HFFc6 (cell line): ENCODE measurements at regions not wholly inside any gene's neighbourhood (a gene's known extent, or its start where the extent isn't known, plus 50 kb on each side); places are given as distances from the start of the nearest gene placed in this dataset.

Experiments used
- DNase-seq: peaks from one replicate; pipeline ENCODE4 v3.0.0-alpha.2; 2018
- H3K27ac Mint-ChIP-seq: 2 replicates; pipeline ENCODE4 v1.8.0; 2020; ENCODE audit warnings: mild to moderate bottlenecking, mixed read lengths
- H3K27me3 Mint-ChIP-seq: 2 replicates; pipeline ENCODE4 v1.8.0; 2021; ENCODE audit warnings: mild to moderate bottlenecking, moderate library complexity, mixed read lengths; ENCODE audit not compliant: insufficient read depth
- H3K36me3 Mint-ChIP-seq: 2 replicates; pipeline ENCODE4 v1.8.0; 2021; ENCODE audit warnings: low read depth, mixed read lengths
- H3K4me1 Mint-ChIP-seq: 2 replicates; pipeline ENCODE4 v1.8.0; 2020; ENCODE audit warnings: low read depth, mixed read lengths
- H3K4me3 Mint-ChIP-seq: 2 replicates; pipeline ENCODE4 v1.8.0; 2020; ENCODE audit warnings: mild to moderate bottlenecking, moderate library complexity, mixed read lengths
- H3K9me3 Mint-ChIP-seq: 2 replicates; pipeline ENCODE4 v1.8.0; 2020; ENCODE audit warnings: mild to moderate bottlenecking, mixed read lengths
- TF ChIP-seq, protein P1 (sequence below): fragments of 200-600 bp; sonication (generic); IDR thresholded peaks from 2 replicates; pipeline ENCODE4 v1.5.0; 2021; ENCODE audit warnings: antibody characterized with exemption, mild to moderate bottlenecking

GRCh38 chr2:175575346-175576258, 394.1 kb upstream of the ATP5MC3 start:
- Mint-ChIP-seq H3K27ac (no peak overlapping the region), H3K27me3 (no peaks in the 10 kb centered on the region; the same call in 1 of the 2 replicates), H3K4me1 (no peaks in the 10 kb centered on the region), H3K36me3 (no peaks in the 10 kb centered on the region), H3K4me3 (no peak overlapping the region), H3K9me3 (peaks cover 41% of the 10 kb centered on the region)
- DNase-seq: no peak
- TF ChIP-seq, protein P1, sequence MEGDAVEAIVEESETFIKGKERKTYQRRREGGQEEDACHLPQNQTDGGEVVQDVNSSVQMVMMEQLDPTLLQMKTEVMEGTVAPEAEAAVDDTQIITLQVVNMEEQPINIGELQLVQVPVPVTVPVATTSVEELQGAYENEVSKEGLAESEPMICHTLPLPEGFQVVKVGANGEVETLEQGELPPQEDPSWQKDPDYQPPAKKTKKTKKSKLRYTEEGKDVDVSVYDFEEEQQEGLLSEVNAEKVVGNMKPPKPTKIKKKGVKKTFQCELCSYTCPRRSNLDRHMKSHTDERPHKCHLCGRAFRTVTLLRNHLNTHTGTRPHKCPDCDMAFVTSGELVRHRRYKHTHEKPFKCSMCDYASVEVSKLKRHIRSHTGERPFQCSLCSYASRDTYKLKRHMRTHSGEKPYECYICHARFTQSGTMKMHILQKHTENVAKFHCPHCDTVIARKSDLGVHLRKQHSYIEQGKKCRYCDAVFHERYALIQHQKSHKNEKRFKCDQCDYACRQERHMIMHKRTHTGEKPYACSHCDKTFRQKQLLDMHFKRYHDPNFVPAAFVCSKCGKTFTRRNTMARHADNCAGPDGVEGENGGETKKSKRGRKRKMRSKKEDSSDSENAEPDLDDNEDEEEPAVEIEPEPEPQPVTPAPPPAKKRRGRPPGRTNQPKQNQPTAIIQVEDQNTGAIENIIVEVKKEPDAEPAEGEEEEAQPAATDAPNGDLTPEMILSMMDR: no peak

DNA sequence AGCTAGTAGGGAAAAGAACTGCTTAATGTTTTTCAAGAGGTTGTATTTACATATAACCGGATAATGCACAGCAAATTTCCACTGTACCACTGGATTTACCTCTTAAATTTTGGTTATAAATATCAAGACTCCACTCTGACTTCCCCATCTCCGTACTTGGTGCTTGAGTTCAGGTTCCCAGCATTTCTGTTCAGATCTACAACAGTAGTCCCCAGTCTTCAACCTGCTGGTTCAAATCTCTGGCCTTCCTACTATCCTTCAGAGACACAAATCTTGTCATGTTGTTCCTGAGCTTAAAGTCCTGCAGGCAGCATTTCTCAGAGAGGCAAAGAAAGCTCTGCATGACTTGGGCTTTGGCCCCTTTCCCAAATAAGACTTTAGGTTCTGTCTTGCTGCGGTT, 392.6 kb upstream of the ATP5MC3 start:
- no peaks in the 10 kb centered on the region; the same call in 1 of the 2 replicates for H3K27me3 Mint-ChIP-seq
- TF ChIP-seq, protein P1: no peak
- DNase-seq: no peak
- H3K9me3 Mint-ChIP-seq: peaks cover 38% of the 10 kb centered on the region
- no peak overlapping the region for H3K27ac Mint-ChIP-seq
- no peaks in the 10 kb centered on the region for H3K36me3 Mint-ChIP-seq
- H3K4me3 Mint-ChIP-seq: no peak overlapping the region
- no peaks in the 10 kb centered on the region for H3K4me1 Mint-ChIP-seq

DNA sequence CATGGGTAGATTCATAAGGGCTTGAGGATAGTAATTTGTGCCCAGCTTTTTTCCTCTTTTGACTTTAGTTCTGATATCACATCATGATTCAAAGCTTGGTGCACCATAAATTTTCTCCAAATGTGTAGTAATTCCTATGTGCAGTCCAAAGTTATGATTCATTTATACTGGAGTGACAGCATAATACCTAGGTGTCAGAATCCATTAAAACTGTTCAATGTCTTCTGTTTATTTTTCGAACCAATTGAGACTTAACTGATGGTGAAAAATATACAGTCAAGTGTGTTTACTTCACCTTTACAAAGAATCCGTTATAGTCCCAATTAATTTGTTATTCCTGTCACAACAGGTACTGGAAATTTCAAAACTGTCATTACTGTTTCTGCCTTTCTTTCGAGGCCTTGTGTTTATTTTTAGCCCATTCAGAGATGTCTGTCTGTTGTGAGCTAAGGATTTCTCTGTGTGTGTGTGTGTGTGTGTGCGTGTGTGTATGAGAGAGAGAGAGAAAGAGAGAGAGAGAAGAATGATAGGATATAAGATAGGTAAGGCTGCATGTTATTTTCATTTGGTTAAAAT, 389.7 kb upstream of the ATP5MC3 start:
- no peak for DNase-seq
- H3K4me1 Mint-ChIP-seq: no peaks in the 10 kb centered on the region
- no peak overlapping the region for H3K27ac Mint-ChIP-seq
- no peaks in the 10 kb centered on the region for H3K36me3 Mint-ChIP-seq
- peaks cover 17% of the 10 kb centered on the region; the same call in 1 of the 2 replicates for H3K9me3 Mint-ChIP-seq
- no peaks in the 10 kb centered on the region; the same call in 1 of the 2 replicates for H3K27me3 Mint-ChIP-seq
- no peak overlapping the region for H3K4me3 Mint-ChIP-seq
- TF ChIP-seq, protein P1: no peak

DNA sequence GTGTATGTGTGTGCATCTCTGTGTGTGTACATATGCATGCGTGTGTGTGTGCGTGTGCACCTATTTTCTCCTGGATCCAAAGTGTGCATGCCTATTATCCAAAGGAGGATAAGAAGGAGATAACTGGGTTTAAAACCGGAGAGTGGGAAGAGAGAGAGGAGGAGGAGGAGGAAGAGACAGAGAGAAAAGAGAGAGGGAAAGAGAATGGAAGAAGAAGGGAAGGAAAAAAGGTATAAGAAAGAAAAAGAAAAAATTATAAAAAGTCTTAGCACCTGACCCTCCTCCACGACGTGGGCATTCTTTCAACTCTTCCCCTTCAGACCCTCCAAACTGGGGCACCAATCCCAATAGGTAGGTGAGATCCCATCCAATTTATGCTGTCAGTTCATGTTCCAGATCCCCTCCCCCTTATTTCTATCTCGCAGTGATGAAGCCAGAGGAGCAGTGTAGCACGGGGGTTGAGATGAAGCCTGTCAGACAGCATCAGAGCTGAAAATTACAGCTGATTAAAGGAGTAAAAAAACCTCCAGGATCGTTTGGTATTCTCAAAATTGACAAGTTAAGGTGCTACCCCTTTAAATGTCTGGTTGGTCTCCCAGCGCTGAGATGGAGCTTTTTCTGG, 386.7 kb upstream of the ATP5MC3 start:
- no peak for DNase-seq
- Mint-ChIP-seq H3K27me3 (no peaks in the 10 kb centered on the region; the same call in 1 of the 2 replicates), H3K36me3 (no peaks in the 10 kb centered on the region), H3K4me1 (no peaks in the 10 kb centered on the region), H3K4me3 (peak overlapping the region; percentile 65; the same call in 1 of the 2 replicates), H3K9me3 (peaks cover 14% of the 10 kb centered on the region; the same call in 1 of the 2 replicates), H3K27ac (no peak overlapping the region)
- TF ChIP-seq, protein P1: no peak

DNA sequence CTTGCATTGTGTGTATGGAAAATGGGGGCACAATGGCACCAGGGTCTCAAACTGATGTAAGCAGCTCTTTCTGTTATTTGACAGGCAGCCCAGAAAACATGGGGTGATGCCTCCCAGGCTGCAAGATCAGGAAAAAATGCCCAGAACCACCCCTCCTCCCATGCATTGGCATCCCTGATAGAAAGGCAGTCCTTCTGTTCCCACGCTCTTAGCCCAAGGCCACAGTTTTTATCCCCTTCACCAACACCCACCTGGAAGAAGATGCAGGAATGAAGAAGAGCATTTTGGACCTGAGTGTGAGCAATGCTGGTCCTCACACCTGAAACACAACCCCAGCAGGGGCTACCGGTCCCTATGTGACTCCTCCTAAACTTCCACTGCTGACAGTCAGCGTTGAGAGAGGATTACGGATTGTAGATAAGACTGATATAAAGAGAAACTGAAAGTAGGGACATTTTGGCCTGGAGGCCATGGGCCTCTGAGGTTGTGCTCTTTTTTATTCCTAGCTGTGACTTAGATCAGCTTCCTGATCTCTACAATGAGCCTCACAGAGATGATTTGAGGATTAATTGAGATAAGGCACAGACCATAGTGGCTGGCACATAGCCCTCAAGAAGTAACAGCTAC, 386.0 kb upstream of the ATP5MC3 start:
- no peaks in the 10 kb centered on the region for H3K4me1 Mint-ChIP-seq
- TF ChIP-seq, protein P1: no peak
- DNase-seq: no peak
- no peaks in the 10 kb centered on the region for H3K36me3 Mint-ChIP-seq
- peak overlapping the region; percentile 65; the same call in 1 of the 2 replicates for H3K4me3 Mint-ChIP-seq
- H3K27me3 Mint-ChIP-seq: no peaks in the 10 kb centered on the region; the same call in 1 of the 2 replicates
- H3K27ac Mint-ChIP-seq: no peak overlapping the region
- peaks cover 14% of the 10 kb centered on the region; the same call in 1 of the 2 replicates for H3K9me3 Mint-ChIP-seq
